Femur (tissue), 1 donor: ENCODE measurements at regions not wholly inside any gene's neighbourhood (a gene's known extent, or its start where the extent isn't known, plus 50 kb on each side); places are given as distances from the start of the nearest gene placed in this dataset.

Source experiments
- DNase-seq: peaks from one replicate; pipeline ENCODE4 v3.0.0-alpha.2; 2017

DNA sequence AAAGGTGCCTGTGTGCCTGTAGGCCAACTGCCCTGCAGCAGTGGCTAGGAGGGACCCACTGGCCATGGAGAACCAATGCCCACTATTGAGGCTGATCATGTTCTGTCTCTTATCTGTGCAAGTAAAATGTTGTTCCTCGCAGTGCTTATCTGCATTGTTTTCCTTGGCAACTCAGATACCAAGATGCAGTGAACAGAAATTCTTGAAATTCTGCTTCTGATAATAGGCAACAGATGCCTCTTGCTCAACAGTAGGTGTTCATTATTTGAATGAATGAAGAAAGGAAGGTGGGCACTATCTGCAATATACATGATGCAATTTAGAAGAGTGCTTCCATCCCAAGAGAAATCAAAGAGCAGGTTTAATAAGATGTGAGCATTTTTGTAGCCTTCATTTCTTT, 232.2 kb downstream of the NUAK1 start:
- DNase-seq = no peak

DNA sequence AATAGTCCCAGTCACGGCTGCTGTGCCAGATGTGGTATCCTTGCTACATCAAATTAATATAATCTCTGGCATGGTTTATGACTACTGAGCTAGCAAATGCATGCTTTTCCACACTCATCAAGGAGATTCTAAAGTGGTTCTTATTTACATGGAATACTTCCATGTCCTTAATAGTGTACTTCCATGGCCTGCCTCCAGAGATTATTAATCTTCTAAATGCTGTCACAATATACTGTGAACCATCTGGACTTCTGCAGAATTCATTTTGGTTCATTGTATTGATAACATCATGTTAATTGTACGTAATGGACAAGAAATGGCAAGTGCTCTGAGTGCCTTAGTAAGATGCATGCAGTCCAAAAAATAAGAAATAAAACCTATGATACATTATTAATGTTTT, 230.8 kb downstream of the NUAK1 start:
- DNase-seq = no peak

DNA sequence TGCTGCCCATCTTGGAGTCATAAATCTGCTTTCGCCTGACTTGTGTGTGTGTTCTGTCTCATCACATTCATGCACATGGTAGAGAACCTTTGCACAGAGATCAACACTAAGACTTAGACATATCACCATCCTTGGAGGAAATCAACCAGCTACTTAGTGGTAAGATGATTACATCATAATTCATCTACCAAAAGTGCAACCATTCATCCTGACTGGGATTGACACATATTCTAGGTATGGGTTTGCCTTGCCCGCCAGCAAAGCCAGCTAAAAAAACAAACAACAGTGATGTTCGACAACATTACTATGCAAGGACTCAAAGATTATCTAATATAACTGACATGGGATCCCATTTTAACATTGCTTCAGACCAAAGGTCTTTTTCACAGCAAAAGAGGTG, 228.7 kb downstream of the NUAK1 start:
- DNase-seq = no peak

DNA sequence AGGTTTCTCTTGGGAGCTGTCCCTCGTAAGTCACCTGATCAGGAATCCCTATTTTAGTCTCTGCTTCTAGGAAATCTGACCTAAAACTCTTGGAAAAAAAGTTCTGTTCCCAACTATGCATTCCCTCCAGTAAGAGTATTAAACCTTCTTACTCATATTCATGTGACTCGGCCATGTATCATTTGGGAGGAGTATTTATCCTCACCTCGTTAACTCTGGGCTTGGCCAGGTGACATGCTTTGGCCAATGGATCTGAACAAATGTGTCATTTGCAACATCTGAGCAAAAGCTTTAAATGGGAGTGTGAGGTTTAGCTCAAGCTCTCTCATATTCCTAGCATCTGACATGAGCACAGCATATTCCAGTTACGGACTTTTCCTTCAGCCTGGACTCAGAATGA, 226.8 kb downstream of the NUAK1 start:
- no peak for DNase-seq

DNA sequence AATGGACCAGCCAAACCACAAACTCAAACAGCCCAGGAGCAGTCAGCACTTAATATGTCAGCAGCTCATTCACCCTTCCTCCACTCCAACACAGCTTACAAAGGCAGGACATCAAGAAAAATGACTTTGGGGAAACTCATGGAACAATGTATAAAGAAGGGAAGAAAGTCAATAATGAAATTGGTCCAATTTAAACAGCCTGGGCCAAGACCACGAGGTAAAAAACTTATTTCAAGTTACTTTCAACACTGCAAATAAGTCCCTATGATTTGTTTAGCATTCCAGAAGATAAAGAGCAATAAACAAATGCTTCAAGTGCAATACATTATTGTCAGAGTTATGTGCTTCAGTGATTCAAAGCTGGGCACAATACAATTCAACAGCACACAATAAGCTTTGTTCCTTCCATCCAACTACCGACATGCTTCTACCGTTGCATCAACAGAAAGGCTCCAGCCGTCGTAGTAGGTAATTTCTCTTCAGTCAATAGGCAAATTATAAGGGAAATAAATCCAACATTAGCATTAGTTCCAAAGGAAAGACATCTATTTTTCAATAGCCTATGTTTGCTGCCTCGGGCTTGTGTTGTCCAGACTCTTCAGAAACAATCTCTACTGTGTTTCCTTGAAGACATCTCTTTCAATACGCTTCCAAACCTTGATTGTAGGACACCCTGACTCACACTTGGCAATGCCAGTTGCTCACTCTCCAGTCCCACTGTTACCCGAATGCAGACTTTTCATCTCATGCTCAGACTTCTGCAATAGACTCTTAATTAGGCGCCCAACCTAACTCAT, 225.7 kb downstream of the NUAK1 start:
- DNase-seq = no peak

DNA sequence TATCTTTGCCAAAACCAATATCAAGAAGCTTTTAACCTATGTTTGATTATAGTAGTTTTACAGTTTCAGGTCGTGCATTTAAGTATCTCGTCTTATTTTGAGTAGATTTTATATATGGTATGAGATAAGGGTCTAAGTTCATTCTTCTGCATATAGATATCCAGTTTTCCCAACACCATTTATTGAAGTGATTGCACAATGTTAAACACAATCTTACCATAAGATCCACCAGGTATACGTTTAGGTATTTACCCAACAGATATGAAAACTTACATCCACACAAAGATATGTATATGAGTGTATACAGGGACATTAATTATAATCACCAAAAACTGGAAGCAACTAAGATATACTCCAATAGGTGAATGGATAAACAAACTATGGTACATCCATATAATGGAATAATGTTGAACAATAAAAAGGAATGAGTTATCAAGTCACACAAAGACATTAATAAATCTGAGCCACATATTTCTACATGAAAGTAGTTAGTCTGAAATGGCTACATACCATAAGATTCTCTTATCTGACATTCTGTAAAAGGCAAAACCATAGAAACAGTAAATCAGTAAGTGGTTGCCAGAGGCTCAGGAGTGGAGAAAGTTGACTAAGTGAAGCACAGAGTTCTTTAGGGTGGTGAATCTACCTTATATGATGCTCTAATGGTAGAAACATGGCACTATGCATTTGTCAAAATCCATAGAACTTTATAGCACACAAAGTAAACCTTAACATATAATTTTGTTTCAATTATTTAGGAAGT, 222.6 kb downstream of the NUAK1 start:
- no peak for DNase-seq

DNA sequence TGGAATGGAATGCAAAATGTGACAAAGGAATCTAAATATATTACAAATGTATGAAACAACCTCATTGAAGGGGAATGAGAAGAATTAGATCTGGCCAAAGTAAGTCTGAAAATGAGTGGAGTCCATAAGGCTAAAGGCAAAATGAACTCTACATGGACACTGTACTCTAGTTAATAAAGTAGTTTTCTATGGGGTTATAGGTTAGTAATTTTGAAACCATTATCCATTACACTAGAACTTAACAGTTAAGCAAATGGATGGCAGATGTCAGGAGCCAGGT, 222.1 kb downstream of the NUAK1 start:
- DNase-seq = no peak

DNA sequence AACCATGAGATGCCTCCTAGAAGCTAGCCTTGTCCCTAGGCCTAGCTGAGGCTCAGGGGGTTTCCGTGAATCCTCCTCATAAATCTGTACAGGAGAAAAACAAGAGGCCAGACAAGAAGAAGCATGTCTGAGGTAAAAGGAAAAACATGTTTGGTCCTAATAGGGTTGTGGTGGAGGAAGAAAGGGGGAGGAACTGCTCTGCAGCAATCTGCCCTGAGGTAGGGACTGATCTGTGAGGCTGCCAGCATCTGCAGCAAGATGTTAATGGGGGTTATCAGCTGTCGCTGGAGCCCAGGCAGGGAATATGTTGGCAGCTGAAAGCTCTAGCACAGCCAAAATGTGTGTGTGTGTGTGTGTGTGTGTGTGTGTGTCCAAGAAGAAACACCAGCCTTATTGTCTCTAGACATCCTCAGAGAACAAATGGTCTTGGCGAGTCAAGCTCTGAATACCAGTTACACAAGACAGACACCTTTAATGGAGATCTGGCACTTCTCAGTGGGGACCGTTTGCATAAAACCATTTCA, 218.5 kb downstream of the NUAK1 start:
- DNase-seq = peak; percentile 74

DNA sequence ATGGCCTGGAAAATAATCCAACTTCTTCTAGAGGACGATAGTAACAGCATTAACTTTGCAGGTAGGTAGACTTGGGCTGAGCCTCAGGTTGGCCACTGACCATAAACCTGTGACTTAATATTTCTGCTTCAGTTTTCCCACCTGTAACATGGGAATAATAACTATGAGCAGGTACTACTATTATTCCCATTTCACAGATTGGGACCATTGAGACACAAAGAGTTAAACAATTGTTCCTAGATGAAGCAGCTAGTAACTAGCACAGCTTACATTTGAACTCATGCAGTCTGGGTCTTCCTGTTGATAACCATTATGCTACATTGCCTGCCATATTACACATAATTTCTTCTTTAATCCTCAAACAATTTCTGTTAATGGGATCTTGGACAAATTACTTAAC, 217.7 kb downstream of the NUAK1 start:
- no peak for DNase-seq

DNA sequence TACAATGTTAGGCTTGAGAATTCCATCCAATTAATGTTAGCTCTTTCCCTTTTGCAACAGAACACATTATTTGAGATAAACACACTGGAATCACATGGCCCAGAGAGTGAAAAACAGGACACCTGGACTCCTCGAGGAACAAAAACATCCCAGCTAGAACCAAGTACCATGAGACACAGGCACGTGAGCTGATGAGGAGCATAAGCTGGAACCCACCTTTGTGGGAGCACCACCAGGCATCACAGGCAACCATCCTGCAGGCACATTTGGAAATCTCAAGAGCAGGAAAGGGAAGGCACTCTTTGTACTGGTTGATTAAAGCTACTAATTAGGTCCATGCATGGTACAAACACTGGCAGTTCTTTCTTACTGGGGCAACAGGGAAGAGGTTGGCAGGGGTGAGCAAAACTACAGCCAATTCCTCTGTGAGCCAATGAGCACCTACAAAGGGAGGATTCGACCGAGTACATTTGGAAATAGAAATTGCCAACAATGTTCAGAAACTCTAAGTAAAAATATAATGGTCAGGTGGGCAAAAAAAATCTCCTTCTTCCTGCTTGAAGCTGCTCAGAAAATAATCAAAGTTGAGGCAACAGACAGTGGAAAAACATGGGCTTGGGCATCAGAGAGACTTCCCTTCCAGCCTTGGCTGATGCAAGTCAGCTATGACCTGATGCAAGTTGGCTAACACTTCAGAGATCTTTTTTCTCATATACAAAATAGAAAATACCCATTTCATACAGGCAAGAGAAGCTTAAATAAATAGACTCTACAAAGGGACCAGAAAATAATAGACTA, 216.7 kb downstream of the NUAK1 start:
- no peak for DNase-seq

DNA sequence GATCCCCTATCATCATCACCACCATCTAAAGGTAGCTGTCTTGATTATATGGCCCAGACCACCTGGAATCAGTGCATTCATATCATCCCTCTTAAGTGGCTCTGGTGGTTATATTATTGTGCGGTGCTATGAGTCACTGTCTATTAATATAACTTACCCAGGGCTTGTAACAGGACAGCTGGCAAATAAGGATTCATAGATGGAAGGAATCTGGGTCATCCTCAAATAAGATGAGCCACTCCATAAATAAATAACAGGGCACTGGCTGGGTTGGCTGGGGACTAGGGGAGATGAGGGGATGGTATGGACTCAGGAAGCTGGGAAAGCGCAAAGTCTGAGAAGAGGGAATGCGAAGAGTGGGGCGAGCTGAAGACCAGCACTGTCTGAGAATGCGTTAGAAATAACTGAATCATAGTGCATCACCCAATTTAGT, 216.1 kb downstream of the NUAK1 start:
- no peak for DNase-seq

DNA sequence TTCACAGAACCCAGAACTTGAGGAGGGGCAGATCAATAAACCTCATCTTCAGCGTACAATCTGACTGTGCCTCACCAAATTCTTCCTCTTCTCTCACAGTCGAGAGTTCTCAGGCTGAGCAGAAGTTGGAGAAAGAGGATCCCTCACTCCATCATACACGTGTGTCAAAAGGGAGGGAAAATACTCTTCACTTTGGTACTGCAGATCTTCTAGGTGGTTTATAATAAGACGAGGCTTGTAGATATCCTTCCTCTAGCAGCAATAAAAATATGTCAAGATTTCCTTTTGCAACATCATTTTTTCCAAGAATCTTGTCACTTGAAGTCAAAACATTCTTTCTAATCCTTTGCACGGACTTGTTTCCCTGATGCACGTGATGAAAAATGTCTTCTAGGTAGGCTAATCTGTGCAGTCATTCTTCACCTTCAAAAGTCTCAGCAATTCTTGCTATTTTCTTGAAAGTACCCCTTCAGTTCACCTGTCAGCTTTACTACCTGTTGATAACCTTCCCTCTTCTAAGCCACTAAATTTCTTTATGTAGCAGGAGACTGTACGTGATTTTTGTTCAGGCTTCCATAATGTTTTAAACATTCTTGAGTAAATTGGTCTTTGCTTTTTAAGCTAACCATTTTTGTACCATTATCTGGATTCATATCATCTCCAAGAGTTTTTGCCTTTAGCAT, 214.1 kb downstream of the NUAK1 start:
- no peak for DNase-seq

DNA sequence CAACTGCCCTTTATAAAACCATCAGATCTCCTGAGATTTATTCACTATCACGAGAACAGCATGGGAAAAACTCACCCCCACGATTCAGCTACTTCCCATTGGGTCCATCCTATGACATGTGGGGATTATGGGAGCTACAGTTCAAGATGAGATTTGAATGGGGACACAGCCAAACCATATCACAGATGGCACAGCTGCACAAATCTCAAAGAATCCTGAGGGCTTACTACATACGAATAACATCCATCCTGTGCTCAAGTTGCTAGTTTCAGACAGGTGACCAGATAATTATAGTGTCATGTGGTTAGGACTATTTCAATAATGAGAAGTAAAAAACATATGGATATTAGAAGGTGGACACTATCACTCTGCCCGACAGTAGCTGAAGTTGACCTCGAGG, 211.2 kb downstream of the NUAK1 start:
- DNase-seq = no peak

DNA sequence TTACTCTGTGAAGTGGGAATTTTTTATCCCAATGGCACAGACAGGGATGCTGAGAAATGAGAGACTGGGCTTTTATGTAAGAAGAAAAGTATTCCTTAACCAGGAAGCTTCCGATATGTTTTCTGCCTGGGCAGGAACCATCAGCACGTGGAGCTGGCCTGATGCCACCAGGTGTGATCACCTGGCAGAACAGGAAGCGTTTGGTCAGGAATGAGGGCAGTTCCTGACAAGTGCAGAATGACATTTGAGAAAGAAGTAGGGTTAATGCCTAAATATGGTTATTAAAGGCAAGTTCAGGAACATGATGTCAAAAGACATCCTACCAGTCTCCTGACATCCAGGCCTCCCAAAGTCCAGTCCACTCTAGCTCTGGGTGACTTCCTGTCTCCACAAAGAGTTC, 210.3 kb downstream of the NUAK1 start:
- DNase-seq = no peak

DNA sequence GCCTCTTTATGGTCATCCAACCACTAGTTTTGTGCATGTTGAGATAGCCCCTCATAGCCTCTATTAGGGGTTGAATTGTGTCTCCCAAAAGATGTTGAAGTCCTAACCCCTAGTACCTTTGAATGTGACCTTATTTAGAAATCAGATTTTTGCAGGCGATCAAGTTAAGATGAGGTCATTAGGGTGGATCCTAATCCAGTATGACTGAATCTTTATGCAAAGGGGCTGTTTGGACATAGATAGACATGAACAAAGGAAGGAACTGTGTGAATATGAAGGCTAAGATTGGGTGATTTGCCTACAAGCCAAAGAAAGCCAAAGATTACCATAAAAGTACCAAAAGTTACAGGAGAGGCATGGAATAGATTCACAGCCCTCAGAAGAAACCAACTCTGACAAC, 209.6 kb downstream of the NUAK1 start:
- DNase-seq = no peak

DNA sequence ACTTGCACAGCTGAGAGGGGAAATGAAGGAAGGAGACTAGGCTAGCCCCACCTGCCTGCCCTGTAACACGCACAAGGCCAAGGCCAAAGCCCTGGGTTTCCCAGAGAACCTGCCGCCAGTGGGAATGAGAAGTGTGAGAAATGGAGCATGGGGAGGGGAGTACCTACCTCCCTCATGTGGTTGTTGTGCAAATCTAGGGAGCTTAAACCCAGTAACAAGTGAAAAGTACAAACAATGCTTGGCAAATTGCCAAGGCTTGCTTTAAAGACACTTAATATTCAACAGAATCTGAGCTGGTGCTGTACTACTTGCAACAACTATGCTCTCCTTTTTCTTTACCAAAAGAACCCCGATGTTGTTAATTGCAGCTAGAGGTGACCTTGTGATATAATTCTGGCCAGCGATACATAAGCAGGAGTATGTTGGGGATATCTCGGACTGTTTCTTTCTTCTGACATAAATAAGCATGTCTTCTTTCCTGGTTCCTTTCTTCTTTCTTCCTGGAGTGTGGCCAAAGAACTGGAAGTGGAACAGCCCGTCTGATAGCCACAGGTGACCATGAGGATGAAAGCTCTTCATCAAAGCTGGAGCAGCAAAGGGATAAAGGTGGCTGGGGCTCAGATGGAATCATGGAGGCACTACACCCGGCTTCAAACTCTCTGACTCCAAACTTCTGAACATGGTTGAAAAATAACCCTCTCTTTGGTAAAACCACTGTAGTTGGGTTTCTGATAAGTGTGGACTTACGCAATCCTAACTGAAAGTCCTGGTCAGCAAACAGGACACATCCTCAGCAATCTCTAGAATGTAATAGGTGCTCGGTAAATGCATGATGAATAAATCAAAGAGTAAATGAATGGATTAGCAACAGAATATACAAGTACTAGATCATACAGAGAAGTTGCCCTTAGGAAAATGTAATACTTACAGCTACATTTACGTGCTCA, 207.9 kb downstream of the NUAK1 start:
- no peak for DNase-seq

DNA sequence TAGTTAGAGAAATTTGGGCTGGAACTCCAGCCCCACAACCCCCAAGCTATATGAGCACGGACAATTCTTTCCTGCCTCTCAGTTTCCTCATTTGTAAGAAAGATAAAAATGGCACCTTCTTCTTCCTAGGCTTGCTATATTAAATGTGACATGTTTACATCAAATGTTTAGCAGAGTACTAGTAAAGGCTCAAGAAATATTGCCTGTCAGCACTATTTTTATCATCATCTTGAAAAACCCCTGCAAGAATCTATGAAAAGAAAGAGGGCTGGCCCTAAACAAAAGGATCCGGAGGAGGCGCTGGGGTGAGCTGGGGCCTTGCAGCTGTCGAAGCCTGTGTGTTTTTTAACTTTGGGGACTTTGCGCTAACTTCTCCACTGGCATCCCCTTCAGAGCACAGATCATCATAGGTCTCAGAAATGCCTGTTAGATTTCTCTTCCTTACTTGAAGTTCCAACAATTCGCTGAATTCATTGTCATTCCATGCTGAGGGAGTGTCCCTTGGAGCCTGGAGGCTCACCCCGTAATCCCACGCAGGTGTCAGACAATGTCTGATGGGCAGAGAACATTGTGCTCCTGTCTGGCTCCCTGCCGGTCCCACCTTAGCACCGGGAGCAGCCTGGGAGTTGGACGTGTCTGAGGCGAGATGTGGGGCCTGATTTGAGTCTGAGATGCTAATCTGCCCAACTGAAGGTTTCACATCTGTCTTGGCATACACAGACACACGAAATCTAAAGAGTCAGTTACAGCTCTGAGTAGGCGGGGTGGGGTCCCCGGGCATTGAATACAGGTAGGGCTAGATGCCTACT, 206.8 kb downstream of the NUAK1 start:
- DNase-seq = no peak

DNA sequence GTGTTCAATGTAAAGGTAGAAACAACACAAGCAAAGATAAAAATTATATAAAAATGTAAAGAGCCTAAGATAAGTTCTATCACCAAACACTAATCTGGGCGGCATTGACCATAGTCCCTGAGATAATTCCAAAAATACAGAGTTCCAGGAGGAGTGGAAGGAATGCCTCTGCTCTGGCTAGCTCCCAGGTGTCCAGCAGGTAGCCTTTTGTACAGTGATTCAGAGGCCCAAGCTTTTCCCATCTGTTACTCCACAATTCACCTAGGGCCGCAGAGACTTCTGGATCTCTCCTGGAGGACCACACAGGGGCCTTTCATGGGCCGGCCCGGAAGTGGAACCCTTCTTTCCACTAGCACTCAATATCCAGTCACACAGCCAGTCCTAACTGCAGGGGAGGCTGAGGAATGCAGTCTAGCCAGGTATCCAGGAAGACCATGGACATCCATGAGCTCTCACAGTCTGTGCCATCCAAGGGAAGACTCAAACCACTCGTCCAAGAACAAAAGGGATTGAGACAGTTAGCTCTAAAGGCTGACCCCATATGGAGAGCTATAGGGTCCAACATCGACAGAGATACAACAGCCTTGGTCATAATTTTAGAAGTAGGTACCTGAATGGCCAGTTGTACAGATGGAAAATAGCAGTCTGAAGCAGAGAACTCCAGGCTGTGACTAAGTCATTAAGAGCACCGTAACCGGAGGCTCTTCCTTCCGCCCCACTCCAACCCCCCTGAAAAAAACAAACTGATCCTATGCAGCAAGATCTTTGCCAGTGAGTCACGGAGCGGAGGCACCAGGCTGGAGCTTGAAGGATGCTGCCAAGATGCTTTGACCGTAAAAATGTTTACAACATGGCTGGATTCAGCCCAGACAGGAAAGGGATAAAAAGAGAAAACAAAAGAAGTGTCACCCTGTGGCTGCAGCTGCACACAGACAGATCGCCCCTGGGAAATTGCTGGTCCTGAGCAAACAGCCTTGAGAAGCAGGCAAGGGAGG, 204.8 kb downstream of the NUAK1 start:
- DNase-seq = peak; percentile 28

DNA sequence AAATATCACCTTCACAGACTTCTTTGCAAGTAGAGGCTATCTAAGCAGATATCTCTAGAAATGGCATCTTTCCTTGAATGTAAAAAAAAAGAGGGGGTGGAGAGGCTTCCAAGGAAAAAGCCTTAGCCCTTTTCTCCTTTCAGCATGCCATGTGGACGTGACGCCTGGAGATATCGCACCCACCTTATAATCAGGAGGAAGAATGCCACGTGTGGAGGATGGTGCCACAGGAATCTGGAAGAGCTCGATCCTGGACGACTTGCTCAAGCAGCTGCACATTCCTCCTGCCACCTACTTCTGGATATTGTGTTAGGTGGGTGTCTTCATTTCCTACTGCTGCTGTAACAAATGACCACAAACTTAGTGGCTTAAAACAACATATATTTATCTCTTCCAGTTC, 203.6 kb downstream of the NUAK1 start:
- no peak for DNase-seq

DNA sequence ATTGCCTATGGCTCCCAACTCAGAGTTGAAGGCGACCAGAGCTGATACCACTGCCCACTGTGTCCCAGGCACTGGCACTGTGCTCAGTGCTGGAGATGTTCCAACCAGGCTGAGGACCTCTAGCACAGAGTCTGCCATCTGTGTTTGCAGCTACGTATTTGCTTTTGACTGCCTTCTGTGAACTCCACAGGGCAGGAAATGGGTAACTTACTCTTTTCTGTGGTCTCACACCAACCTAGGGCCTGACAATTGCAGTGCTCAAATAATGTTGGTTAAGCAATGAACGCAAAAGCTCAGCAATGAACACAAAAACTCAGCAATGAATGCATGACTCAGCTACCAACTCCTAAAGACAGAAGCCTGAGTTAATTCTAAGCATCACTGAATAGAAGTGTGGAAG, 202.8 kb downstream of the NUAK1 start:
- no peak for DNase-seq
